PFSK-1 (cell line): ENCODE measurements at regions not wholly inside any gene's neighbourhood (a gene's known extent, or its start where the extent isn't known, plus 50 kb on each side); places are given as distances from the start of the nearest gene placed in this dataset.

ENCODE experiments used
- FOXP2 ChIP-seq: optimal IDR thresholded peaks from 2 replicates; pipeline ENCODE3; 2011; ENCODE audit warnings: borderline replicate concordance, control low read depth, inconsistent platforms; ENCODE audit not compliant: insufficient read depth; ENCODE audit errors: extremely low read length, extremely low read depth
- POLR2AphosphoS5 ChIP-seq: IDR thresholded peaks from 2 replicates; pipeline ENCODE4 v1.6.1; 2012; ENCODE audit warnings: low read depth, mild to moderate bottlenecking, control low read depth, low read length, moderate library complexity
- SIN3A ChIP-seq: IDR thresholded peaks from 2 replicates; pipeline ENCODE4 v1.6.1; 2012; ENCODE audit warnings: mild to moderate bottlenecking, low read length, moderate library complexity, borderline replicate concordance; ENCODE audit not compliant: insufficient read depth
- TAF1 ChIP-seq: IDR thresholded peaks from 2 replicates; pipeline ENCODE4 v1.6.1; 2012; ENCODE audit warnings: low read length, control low read depth, borderline replicate concordance; ENCODE audit not compliant: insufficient read depth
- TF ChIP-seq, protein P1 (sequence below), 2 experiments: IDR thresholded peaks; 2 replicates each; pipeline versions ENCODE4 v1.6.1 to v1.8.0; 2011 to 2012; ENCODE audit warnings: low read depth in 2 of 2, low read length in 2 of 2, control low read depth in 1 of 2, inconsistent platforms in 1 of 2, mild to moderate bottlenecking in 1 of 2, moderate library complexity in 1 of 2; ENCODE audit not compliant: insufficient read depth in 1 of 2

DNA sequence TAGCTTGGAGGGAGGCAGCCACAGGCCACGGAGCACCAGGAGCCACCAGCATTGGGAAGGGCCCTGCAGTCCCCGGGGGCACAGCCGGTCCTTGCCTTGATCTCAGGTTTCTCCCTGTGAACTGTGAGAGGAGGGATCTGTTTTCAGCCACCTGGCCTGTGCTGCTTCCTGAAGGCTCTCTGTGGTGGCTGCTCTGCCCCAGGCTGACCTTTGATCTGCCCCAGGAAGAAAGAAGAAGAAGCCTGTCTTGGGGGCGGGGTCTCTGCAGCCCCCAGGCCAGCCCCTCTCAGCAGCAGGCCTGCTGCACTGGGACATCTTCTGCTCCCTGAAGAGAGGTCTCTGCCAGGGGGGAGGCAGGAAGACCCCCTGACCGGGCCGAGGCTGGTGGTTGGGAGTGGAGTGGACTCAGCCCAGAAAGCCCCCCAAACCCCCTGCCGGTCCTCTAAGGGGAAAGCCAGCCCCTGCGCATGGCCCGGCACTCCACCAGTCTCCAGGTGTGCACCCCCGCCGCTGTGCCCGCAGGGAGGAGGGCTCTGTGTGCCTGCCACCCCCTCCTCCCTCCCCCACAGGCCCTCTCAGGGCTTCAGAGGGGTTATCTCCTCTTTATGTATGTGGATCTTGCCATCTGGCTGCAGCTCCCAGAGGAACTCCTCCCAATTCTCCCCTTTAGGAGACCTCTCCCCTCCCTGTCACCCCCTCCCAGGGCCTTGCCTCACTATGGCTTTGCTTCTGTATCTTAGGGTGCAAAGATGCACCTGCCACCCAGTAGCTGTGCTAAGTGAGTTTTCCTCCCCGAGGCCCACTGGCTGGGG lies 675.3 kb downstream of the BRD1 start:
- TF ChIP-seq POLR2AphosphoS5 = no peak
- TF ChIP-seq SIN3A = no peak
- TF ChIP-seq TAF1 = no peak
- no peak for TF ChIP-seq FOXP2
- TF ChIP-seq, protein P1, sequence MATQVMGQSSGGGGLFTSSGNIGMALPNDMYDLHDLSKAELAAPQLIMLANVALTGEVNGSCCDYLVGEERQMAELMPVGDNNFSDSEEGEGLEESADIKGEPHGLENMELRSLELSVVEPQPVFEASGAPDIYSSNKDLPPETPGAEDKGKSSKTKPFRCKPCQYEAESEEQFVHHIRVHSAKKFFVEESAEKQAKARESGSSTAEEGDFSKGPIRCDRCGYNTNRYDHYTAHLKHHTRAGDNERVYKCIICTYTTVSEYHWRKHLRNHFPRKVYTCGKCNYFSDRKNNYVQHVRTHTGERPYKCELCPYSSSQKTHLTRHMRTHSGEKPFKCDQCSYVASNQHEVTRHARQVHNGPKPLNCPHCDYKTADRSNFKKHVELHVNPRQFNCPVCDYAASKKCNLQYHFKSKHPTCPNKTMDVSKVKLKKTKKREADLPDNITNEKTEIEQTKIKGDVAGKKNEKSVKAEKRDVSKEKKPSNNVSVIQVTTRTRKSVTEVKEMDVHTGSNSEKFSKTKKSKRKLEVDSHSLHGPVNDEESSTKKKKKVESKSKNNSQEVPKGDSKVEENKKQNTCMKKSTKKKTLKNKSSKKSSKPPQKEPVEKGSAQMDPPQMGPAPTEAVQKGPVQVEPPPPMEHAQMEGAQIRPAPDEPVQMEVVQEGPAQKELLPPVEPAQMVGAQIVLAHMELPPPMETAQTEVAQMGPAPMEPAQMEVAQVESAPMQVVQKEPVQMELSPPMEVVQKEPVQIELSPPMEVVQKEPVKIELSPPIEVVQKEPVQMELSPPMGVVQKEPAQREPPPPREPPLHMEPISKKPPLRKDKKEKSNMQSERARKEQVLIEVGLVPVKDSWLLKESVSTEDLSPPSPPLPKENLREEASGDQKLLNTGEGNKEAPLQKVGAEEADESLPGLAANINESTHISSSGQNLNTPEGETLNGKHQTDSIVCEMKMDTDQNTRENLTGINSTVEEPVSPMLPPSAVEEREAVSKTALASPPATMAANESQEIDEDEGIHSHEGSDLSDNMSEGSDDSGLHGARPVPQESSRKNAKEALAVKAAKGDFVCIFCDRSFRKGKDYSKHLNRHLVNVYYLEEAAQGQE (IDR thresholded peaks at IDR 0.05; ENCODE audit: insufficient read depth in 1 of 2, low read depth in 2 of 2, low read length in 2 of 2) = no peak
